Stomach (tissue), 8 donors: ENCODE measurements at regions not wholly inside any gene's neighbourhood (a gene's known extent, or its start where the extent isn't known, plus 50 kb on each side); places are given as distances from the start of the nearest gene placed in this dataset.

Source experiments
- DNase-seq, 2 donors: peaks; one replicate each; pipeline versions ENCODE4 v3.0.0 to v3.0.0-alpha.2; 2013 to 2019
- H3K27ac ChIP-seq, 5 donors: fragments of 200-600 bp in 4 of 5; sonication (generic) in 4 of 5; one replicate each; pipeline ENCODE4 v1.5.1; 2013 to 2019; ENCODE audit warnings: mild to moderate bottlenecking in 1 of 5, moderate library complexity in 1 of 5
- H3K27me3 ChIP-seq, 3 donors: fragments of 200-600 bp; sonication (generic); one replicate each; pipeline ENCODE4 v1.5.1; 2017 to 2019; ENCODE audit warnings: mixed run types in 1 of 3
- H3K36me3 ChIP-seq, 4 donors: fragments of 200-600 bp; sonication (generic); 1 replicate in 3 of 4; 2 replicates in 1 of 4; pipeline ENCODE4 v1.5.1; 2016 to 2019
- H3K4me1 ChIP-seq, 4 donors: fragments of 200-600 bp; sonication (generic); one replicate each; pipeline ENCODE4 v1.5.1; 2016 to 2019
- H3K4me3 ChIP-seq, 4 donors: fragments of 200-600 bp; sonication (generic) in 3 of 4; one replicate each; pipeline ENCODE4 v1.5.1; 2016 to 2019; ENCODE audit warnings: mild to moderate bottlenecking in 1 of 4
- H3K9me3 ChIP-seq, 4 donors: fragments of 200-600 bp; sonication (generic); one replicate each; pipeline ENCODE4 v1.5.1; 2016 to 2019
- EP300 ChIP-seq: sonication (generic); formaldehyde crosslinking; IDR thresholded peaks from one replicate; pipeline ENCODE4 v1.6.1; 2017; ENCODE audit warnings: antibody characterized with exemption
- POLR2A ChIP-seq, 4 donors: fragments of 450-650 bp; IDR thresholded peaks; one replicate each; pipeline ENCODE4 v1.6.1; 2016; ENCODE audit warnings: antibody characterized with exemption in 4 of 4, control low read depth in 2 of 4, mild to moderate bottlenecking in 1 of 4, moderate library complexity in 1 of 4
- POLR2AphosphoS5 ChIP-seq, 3 donors: sonication (generic); formaldehyde crosslinking; IDR thresholded peaks; one replicate each; pipeline ENCODE4 v1.6.1; 2016; ENCODE audit warnings: antibody characterized with exemption in 3 of 3
- WGBS, 5 donors: extraction: QIAGEN DNeasy Blood & Tissue Kit in 3 of 5; methylation state at CpG; one replicate each; pipeline versions ENCODE4 v1.1.5 to v1.1.7; 2013 to 2018; 5-methylcytosine and 5-hydroxymethylcytosine counted together
- intact Hi-C: fragments of 100-400 bp; cut with DNase I; formaldehyde crosslinking; loops from one replicate; pipeline ENCODE4 v1.15.1; 2023; ENCODE audit warnings: low total_unique reads
- TF ChIP-seq, protein P1 (sequence below), 7 experiments: fragments of 450-650 bp in 4 of 7; fragments of 200-600 bp in 3 of 7; sonication (generic) in 3 of 7; IDR thresholded peaks; one replicate each; pipeline ENCODE4 v1.5.1; 2016 to 2019; ENCODE audit warnings: antibody characterized with exemption in 7 of 7, control low read depth in 2 of 7, mild to moderate bottlenecking in 1 of 7
- donor health status: healthy with polysubstance abuse.
- donor health status: Bipolar disorder and iron deficiency.
- donor health status: healthy.

GRCh38 chr12:61860451-61860850 lies 399.8 kb upstream of the USP15 start:
- Histone ChIP-seq H3K9me3 (no peaks in the 10 kb centered on the region), H3K4me1 (no peaks in the 10 kb centered on the region), H3K36me3 (no peaks in the 10 kb centered on the region), H3K27me3 (no peaks in the 10 kb centered on the region), H3K27ac (no peak overlapping the region), H3K4me3 (no peak overlapping the region)
- TF ChIP-seq POLR2AphosphoS5 (IDR thresholded peaks at IDR 0.05) (no peak), EP300 (no peak), POLR2A (IDR thresholded peaks at IDR 0.05) (no peak)
- TF ChIP-seq, protein P1, sequence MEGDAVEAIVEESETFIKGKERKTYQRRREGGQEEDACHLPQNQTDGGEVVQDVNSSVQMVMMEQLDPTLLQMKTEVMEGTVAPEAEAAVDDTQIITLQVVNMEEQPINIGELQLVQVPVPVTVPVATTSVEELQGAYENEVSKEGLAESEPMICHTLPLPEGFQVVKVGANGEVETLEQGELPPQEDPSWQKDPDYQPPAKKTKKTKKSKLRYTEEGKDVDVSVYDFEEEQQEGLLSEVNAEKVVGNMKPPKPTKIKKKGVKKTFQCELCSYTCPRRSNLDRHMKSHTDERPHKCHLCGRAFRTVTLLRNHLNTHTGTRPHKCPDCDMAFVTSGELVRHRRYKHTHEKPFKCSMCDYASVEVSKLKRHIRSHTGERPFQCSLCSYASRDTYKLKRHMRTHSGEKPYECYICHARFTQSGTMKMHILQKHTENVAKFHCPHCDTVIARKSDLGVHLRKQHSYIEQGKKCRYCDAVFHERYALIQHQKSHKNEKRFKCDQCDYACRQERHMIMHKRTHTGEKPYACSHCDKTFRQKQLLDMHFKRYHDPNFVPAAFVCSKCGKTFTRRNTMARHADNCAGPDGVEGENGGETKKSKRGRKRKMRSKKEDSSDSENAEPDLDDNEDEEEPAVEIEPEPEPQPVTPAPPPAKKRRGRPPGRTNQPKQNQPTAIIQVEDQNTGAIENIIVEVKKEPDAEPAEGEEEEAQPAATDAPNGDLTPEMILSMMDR (IDR thresholded peaks at IDR 0.05), result no peak
- DNase-seq, result no peak
- intact Hi-C loops, result no loop called here

DNA sequence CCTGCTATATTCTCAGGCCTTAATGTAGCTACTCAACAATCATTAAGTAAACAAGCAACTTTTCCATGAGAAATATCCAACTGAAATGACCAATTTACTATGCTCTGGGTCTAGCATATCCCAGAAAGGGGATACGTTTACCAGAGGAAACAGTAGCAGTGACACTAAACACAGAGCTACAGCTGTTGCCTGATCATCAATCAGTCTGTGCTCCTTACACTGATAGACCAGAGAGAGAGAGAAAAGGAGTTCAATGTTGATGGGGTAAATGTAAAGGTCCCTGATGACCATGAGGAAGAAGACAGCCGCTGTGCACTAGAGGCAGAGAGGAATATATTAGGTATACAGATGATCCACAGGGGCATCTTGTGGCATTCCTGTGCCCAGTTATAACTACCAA lies 397.2 kb upstream of the USP15 start:
- H3K4me3 ChIP-seq, result no peak overlapping the region
- 55 to 75% (median 70%) methylated on average over 2 of the region's 2 CpGs for WGBS, 5 donors
- intact Hi-C loops, result no loop called here
- no peaks in the 10 kb centered on the region for H3K27me3 ChIP-seq
- no peaks in the 10 kb centered on the region for H3K9me3 ChIP-seq
- no peak for TF ChIP-seq POLR2AphosphoS5 (IDR thresholded peaks at IDR 0.05)
- TF ChIP-seq, protein P1 (IDR thresholded peaks at IDR 0.05), result no peak
- TF ChIP-seq EP300, result no peak
- TF ChIP-seq POLR2A (IDR thresholded peaks at IDR 0.05), result no peak
- H3K27ac ChIP-seq, result no peak overlapping the region
- DNase-seq, result no peak
- H3K36me3 ChIP-seq, result no peaks in the 10 kb centered on the region
- no peaks in the 10 kb centered on the region for H3K4me1 ChIP-seq

DNA sequence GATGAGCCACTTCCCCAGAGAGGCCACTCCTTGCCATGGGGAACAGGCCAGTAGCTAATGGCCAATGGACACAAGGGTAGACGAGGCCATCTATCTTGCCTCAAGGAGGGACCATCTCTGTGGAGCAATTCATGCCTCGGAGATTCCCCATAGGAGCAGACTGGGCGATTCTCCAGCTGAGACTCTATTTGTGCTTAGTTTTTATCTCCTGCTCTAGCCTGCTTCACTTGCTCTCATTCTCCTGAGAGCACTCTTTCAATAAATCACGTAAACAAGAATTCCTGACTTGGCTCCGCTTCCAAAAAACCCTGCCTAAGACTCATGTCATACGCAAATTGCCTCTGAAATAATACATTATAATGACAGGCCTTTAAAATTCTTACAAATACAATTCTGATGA lies 396.4 kb upstream of the USP15 start:
- no peaks in the 10 kb centered on the region for H3K9me3 ChIP-seq
- DNase-seq, result peak in 1 of 2 donors; percentile 16
- TF ChIP-seq, protein P1 (IDR thresholded peaks at IDR 0.05), result no peak
- TF ChIP-seq POLR2A (IDR thresholded peaks at IDR 0.05) (no peak), EP300 (no peak)
- H3K4me1 ChIP-seq, result no peaks in the 10 kb centered on the region
- no peaks in the 10 kb centered on the region for H3K27me3 ChIP-seq
- 69 to 80% (median 76%) methylated on average over 6 of the region's 6 CpGs for WGBS, 5 donors
- intact Hi-C loops, result no loop called here
- H3K27ac ChIP-seq, result no peak overlapping the region
- H3K4me3 ChIP-seq, result no peak overlapping the region
- H3K36me3 ChIP-seq, result no peaks in the 10 kb centered on the region

GRCh38 chr12:61869796-61870195 lies 390.4 kb upstream of the USP15 start:
- Histone ChIP-seq H3K27me3 (no peaks in the 10 kb centered on the region), H3K9me3 (no peaks in the 10 kb centered on the region), H3K4me3 (no peak overlapping the region), H3K4me1 (no peaks in the 10 kb centered on the region), H3K27ac (no peak overlapping the region), H3K36me3 (no peaks in the 10 kb centered on the region)
- intact Hi-C loops, result no loop called here
- 93 to 97% (median 94%) methylated on average over 2 of the region's 2 CpGs for WGBS, 5 donors
- no peak for DNase-seq
- TF ChIP-seq, protein P1 (IDR thresholded peaks at IDR 0.05), result no peak
